Chondrocyte (in vitro differentiated cells): ENCODE measurements at regions not wholly inside any gene's neighbourhood (a gene's known extent, or its start where the extent isn't known, plus 50 kb on each side); places are given as distances from the start of the nearest gene placed in this dataset.

Experiments used
- DNase-seq: peaks from one replicate; pipeline ENCODE4 v3.0.0; 2021; ENCODE audit warnings: mixed read lengths, low spot score
- H3K27ac Mint-ChIP-seq: one replicate; pipeline ENCODE4 v1.8.0; 2021; ENCODE audit warnings: mild to moderate bottlenecking, moderate library complexity, mixed read lengths; ENCODE audit not compliant: unreplicated experiment
- H3K27me3 Mint-ChIP-seq: 2 replicates; pipeline ENCODE4 v1.8.0; 2021; ENCODE audit warnings: low read depth, mixed read lengths
- H3K36me3 Mint-ChIP-seq: 2 replicates; pipeline ENCODE4 v1.8.0; 2021; ENCODE audit warnings: low read depth, mixed read lengths
- H3K4me1 Mint-ChIP-seq: 2 replicates; pipeline ENCODE4 v1.8.0; 2021; ENCODE audit warnings: low read depth, mild to moderate bottlenecking, mixed read lengths
- H3K4me3 Mint-ChIP-seq: one replicate; pipeline ENCODE4 v1.8.0; 2021; ENCODE audit warnings: mild to moderate bottlenecking, moderate library complexity, mixed read lengths; ENCODE audit not compliant: unreplicated experiment
- H3K9me3 Mint-ChIP-seq: 2 replicates; pipeline ENCODE4 v1.8.0; 2021; ENCODE audit warnings: low read depth, mixed read lengths
- TF ChIP-seq, protein P1 (sequence below): fragments of 200-600 bp; sonication (generic); IDR thresholded peaks from 2 replicates; pipeline ENCODE4 v1.5.0; 2021; ENCODE audit warnings: antibody characterized with exemption, mild to moderate bottlenecking, moderate library complexity

DNA sequence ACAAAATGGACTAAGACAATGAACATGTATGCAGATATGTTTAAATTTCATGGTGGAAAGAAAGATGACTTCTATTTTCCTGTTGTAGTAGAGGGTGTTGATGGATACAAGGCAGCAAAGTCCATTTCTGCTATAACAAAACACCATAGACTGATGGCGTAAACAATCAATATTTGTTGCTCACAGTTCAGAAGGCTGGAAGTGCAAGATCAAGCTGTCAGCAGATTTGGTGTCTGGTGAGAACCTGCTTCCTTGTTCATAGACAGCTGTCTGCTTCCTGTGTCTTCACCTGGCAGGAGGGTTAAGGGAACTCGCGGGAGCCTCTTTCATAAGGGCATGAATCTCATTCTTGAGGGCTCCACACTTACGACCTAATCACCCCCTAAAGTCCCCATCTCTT, 83.0 kb upstream of the ELOVL5 start:
- no peak for DNase-seq
- Mint-ChIP-seq H3K4me1 (peaks cover 13% of the 10 kb centered on the region), H3K27ac (no peak overlapping the region), H3K27me3 (no peaks in the 10 kb centered on the region), H3K9me3 (no peaks in the 10 kb centered on the region), H3K4me3 (no peak overlapping the region), H3K36me3 (no peaks in the 10 kb centered on the region)
- TF ChIP-seq, protein P1, sequence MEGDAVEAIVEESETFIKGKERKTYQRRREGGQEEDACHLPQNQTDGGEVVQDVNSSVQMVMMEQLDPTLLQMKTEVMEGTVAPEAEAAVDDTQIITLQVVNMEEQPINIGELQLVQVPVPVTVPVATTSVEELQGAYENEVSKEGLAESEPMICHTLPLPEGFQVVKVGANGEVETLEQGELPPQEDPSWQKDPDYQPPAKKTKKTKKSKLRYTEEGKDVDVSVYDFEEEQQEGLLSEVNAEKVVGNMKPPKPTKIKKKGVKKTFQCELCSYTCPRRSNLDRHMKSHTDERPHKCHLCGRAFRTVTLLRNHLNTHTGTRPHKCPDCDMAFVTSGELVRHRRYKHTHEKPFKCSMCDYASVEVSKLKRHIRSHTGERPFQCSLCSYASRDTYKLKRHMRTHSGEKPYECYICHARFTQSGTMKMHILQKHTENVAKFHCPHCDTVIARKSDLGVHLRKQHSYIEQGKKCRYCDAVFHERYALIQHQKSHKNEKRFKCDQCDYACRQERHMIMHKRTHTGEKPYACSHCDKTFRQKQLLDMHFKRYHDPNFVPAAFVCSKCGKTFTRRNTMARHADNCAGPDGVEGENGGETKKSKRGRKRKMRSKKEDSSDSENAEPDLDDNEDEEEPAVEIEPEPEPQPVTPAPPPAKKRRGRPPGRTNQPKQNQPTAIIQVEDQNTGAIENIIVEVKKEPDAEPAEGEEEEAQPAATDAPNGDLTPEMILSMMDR, result no peak

GRCh38 chr6:53429401-53429800, 80.7 kb upstream of the ELOVL5 start:
- Mint-ChIP-seq H3K27ac (no peak overlapping the region), H3K9me3 (no peaks in the 10 kb centered on the region), H3K4me3 (no peak overlapping the region), H3K4me1 (peaks cover 11% of the 10 kb centered on the region), H3K36me3 (no peaks in the 10 kb centered on the region), H3K27me3 (no peaks in the 10 kb centered on the region)
- no peak for DNase-seq
- TF ChIP-seq, protein P1, result no peak

GRCh38 chr6:53428886-53429285, 80.1 kb upstream of the ELOVL5 start:
- Mint-ChIP-seq H3K27me3 (no peaks in the 10 kb centered on the region), H3K4me1 (peaks cover 11% of the 10 kb centered on the region), H3K27ac (no peak overlapping the region), H3K36me3 (peaks cover 2% of the 10 kb centered on the region), H3K4me3 (no peak overlapping the region), H3K9me3 (no peaks in the 10 kb centered on the region)
- TF ChIP-seq, protein P1, result no peak
- DNase-seq, result no peak

DNA sequence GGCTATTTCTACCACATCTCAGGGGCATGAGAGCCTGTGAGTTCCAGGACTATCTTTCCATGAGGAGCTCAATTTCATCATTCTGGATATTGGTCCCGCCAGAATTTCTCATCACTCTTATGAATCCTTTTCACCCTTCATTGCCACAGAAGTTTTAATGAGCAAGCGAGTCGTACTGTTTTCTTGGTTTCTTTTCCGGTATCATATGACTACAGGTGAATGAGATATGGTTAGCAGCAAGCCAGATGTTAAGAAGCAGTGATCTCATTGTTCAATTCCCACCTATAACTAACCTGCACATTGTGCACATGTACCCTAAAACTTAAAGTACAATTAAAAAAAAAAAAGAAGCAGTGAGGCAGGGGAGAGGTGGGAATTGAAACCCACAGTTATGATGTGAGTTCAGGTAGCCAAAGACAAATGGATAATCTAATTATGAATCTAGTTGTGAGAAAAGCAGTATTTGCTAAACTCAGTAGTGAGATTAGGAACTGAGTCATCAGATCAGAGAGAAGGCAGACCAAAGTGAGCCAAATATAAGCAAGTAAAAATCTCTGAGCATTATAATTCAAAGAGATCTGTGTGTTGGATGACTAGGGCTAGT, 78.0 kb upstream of the ELOVL5 start:
- H3K9me3 Mint-ChIP-seq, result no peaks in the 10 kb centered on the region
- H3K27me3 Mint-ChIP-seq, result peaks cover 2% of the 10 kb centered on the region
- no peak overlapping the region for H3K27ac Mint-ChIP-seq
- no peak for DNase-seq
- peaks cover 2% of the 10 kb centered on the region for H3K36me3 Mint-ChIP-seq
- no peaks in the 10 kb centered on the region for H3K4me1 Mint-ChIP-seq
- H3K4me3 Mint-ChIP-seq, result no peak overlapping the region
- TF ChIP-seq, protein P1, result no peak

GRCh38 chr6:53426117-53426516, 77.4 kb upstream of the ELOVL5 start:
- H3K9me3 Mint-ChIP-seq, result no peaks in the 10 kb centered on the region
- H3K36me3 Mint-ChIP-seq, result peaks cover 2% of the 10 kb centered on the region
- H3K4me1 Mint-ChIP-seq, result no peaks in the 10 kb centered on the region
- DNase-seq, result no peak
- TF ChIP-seq, protein P1, result no peak
- H3K27ac Mint-ChIP-seq, result no peak overlapping the region
- no peak overlapping the region for H3K4me3 Mint-ChIP-seq
- peaks cover 2% of the 10 kb centered on the region for H3K27me3 Mint-ChIP-seq
